GM12878 (cell line): ENCODE measurements at regions not wholly inside any gene's neighbourhood (a gene's known extent, or its start where the extent isn't known, plus 50 kb on each side); places are given as distances from the start of the nearest gene placed in this dataset.

Source experiments
- ATAC-seq: fragments of 200-7000 bp; cut with Tn5 transposase; 3 replicates; pipeline ENCODE4 v1.9.1; 2020; ENCODE audit warnings: mild to moderate bottlenecking, moderate library complexity
- BruUV-seq: library from RNA; stranded (reverse); fragments of 400-500 nt; replicated peaks from 2 replicates; lab custom pipeline; 2021; lab: Mats Ljungman, UMichigan
- CTCF ChIA-PET: fragments of 300-600 bp; sonication (Branson Sonifier 250); formaldehyde crosslinking; extraction: SDS; loops from one replicate; lab custom pipeline; 2021; ENCODE audit warnings: inconsistent platforms; lab: Yijun Ruan, JAX
- POLR2A ChIA-PET: fragments of 350-600 bp; formaldehyde crosslinking; extraction: SDS; loops from one replicate; lab custom pipeline; 2021; ENCODE audit warnings: inconsistent platforms; lab: Charles Lee
- RAD21 ChIA-PET: fragments of 300-600 bp; sonication (Branson Sonifier 250); formaldehyde crosslinking; loops from one replicate; lab custom pipeline; 2023; ENCODE audit warnings: antibody characterized with exemption; ENCODE audit not compliant: unreplicated experiment; lab: Charles Lee
- SMC1A ChIA-PET: fragments of 300-600 bp; sonication (Branson Sonifier 250); formaldehyde crosslinking; loops from one replicate; lab custom pipeline; 2023; ENCODE audit not compliant: unreplicated experiment, uncharacterized antibody; lab: Charles Lee
- DNase-seq: peaks from one replicate; pipeline ENCODE4 v3.0.0-alpha.2; 2011; ENCODE audit warnings: low read depth, low spot score
- FAIRE-seq: peaks from 3 replicates; lab custom pipeline; 2011; peaks lifted over from hg19 to GRCh38; lab: Jason Lieb, UNC
- H2AFZ ChIP-seq: 2 replicates; pipeline ENCODE4 v1.6.0; 2011; ENCODE audit warnings: low read depth, low read length, control low read depth; ENCODE audit not compliant: control insufficient read depth
- H3K27ac ChIP-seq: 2 replicates; pipeline ENCODE4 v1.5.1; 2011; ENCODE audit warnings: control low read depth; ENCODE audit not compliant: control insufficient read depth, insufficient read depth
- H3K27me3 ChIP-seq, 2 experiments: replicated peaks in 1 of 2; 2 replicates each; pipeline versions ENCODE4 v1.6.0 to v1.6.1; 2011; ENCODE audit warnings: low read length in 1 of 2; ENCODE audit not compliant: control insufficient read depth in 2 of 2, insufficient read depth in 2 of 2
- H3K36me3 ChIP-seq, 2 experiments: 2 replicates each; pipeline ENCODE4 v1.5.1; 2011; ENCODE audit warnings: low read length in 1 of 2; ENCODE audit not compliant: control insufficient read depth in 2 of 2, insufficient read depth in 2 of 2
- H3K4me1 ChIP-seq: 2 replicates; pipeline ENCODE4 v1.6.1; 2011; ENCODE audit warnings: mild to moderate bottlenecking, low read length, moderate library complexity, mixed read lengths; ENCODE audit not compliant: control insufficient read depth, insufficient read depth
- H3K4me2 ChIP-seq: 2 replicates; pipeline ENCODE4 v1.6.0; 2011; ENCODE audit warnings: control low read depth; ENCODE audit not compliant: control insufficient read depth, insufficient read depth
- H3K4me3 ChIP-seq: fragments of 200-600 bp; sonication (generic); 2 replicates; pipeline ENCODE4 v1.5.1; 2016
- H3K79me2 ChIP-seq: 2 replicates; pipeline ENCODE4 v1.6.0; 2011; ENCODE audit warnings: low read length; ENCODE audit not compliant: control insufficient read depth, insufficient read depth
- H3K9ac ChIP-seq: 2 replicates; pipeline ENCODE4 v1.8.0; 2011; ENCODE audit warnings: low read length, control low read depth, mixed read lengths; ENCODE audit not compliant: control insufficient read depth, insufficient read depth
- H3K9me3 ChIP-seq: replicated peaks from 3 replicates; pipeline ENCODE4 v1.5.1; 2011; ENCODE audit warnings: mild to moderate bottlenecking, low read length; ENCODE audit not compliant: control insufficient read depth, insufficient read depth
- H4K20me1 ChIP-seq: 2 replicates; pipeline ENCODE4 v1.6.0; 2011; ENCODE audit not compliant: control insufficient read depth, insufficient read depth
- E4F1 ChIP-seq: fragments of 450-650 bp; IDR thresholded peaks from 2 replicates; pipeline ENCODE4 v1.6.1; 2018; ENCODE audit warnings: borderline replicate concordance, mild to moderate bottlenecking; ENCODE audit not compliant: partially characterized antibody
- EZH2 ChIP-seq: IDR thresholded peaks from 2 replicates; pipeline ENCODE4 v1.6.1; 2012; ENCODE audit warnings: low read depth, mild to moderate bottlenecking, control low read depth, inconsistent platforms, low read length, borderline replicate concordance; ENCODE audit not compliant: control insufficient read depth
- GABPA ChIP-seq: IDR thresholded peaks from 2 replicates; pipeline ENCODE4 v1.6.1; 2014; ENCODE audit warnings: antibody characterized with exemption, low read depth, mild to moderate bottlenecking, inconsistent platforms
- IKZF2 ChIP-seq, 2 experiments: fragments of 450-650 bp; IDR thresholded peaks; 2 replicates each; pipeline ENCODE4 v1.6.1; 2017; ENCODE audit warnings: mild to moderate bottlenecking in 2 of 2, moderate library complexity in 2 of 2
- MAX ChIP-seq: IDR thresholded peaks from 2 replicates; pipeline ENCODE4 v1.6.1; 2012; ENCODE audit warnings: low read depth, low read length, improper control_type of control experiment
- POLR2AphosphoS5 ChIP-seq: IDR thresholded peaks from 2 replicates; pipeline ENCODE4 v1.6.1; 2011; ENCODE audit warnings: mild to moderate bottlenecking, low read length, inconsistent platforms
- ZNF622 ChIP-seq: fragments of 450-650 bp; IDR thresholded peaks from 2 replicates; pipeline ENCODE4 v1.6.1; 2017; ENCODE audit warnings: mild to moderate bottlenecking, inconsistent platforms
- WGBS: methylation state at CpG from one replicate; pipeline ENCODE4 v1.1.6; 2016; ENCODE audit warnings: low lambda C conversion rate; ENCODE audit not compliant: insufficient replicate concordance, insufficient coverage; ENCODE audit errors: missing lambda C conversion rate; 5-methylcytosine and 5-hydroxymethylcytosine counted together
- in situ Hi-C: fragments of 300-500 bp; cut with MboI; formaldehyde crosslinking; loops from 9 replicates; pipeline ENCODE4 v1.14.3; 2018; ENCODE audit warnings: mixed read lengths
- intact Hi-C: fragments of 100-400 bp; cut with micrococcal nuclease; formaldehyde crosslinking; loops from one replicate; pipeline ENCODE4 v1.14.2; 2022; ENCODE audit not compliant: unreplicated experiment

GRCh38 chr17:13417381-13417950, 184.3 kb downstream of the HS3ST3A1 start:
- RAD21 ChIA-PET: no interaction called here
- 52% methylated on average over 2 of the region's 2 CpGs for WGBS
- H3K9me3 ChIP-seq: no peaks in the 10 kb centered on the region; the same call in 2 of the 3 replicates
- H3K27ac ChIP-seq: no peak overlapping the region
- ATAC-seq: no peak
- no peaks in the 10 kb centered on the region for H3K79me2 ChIP-seq
- no peak overlapping the region for H3K4me2 ChIP-seq
- CTCF ChIA-PET: no interaction called here
- SMC1A ChIA-PET: interaction anchor here (1.5 kb wide), 1 partner anchor 11 kb away, joined by 3 read pairs; no protein-coding TSS in a partner anchor
- intact Hi-C loops: no loop called here
- FAIRE-seq: no peak
- H3K27me3 ChIP-seq: no peaks in the 10 kb centered on the region
- no peak overlapping the region for H3K9ac ChIP-seq
- no peaks in the 10 kb centered on the region for H4K20me1 ChIP-seq
- H3K36me3 ChIP-seq: no peaks in the 10 kb centered on the region
- POLR2A ChIA-PET: interaction anchor here (0.5 kb wide), 1 partner anchor 18 kb away, joined by 5 read pairs; no protein-coding TSS in a partner anchor
- BruUV-seq: no TSS peak
- in situ Hi-C loops: no loop called here
- TF ChIP-seq E4F1: no peak
- no peak for TF ChIP-seq POLR2AphosphoS5
- TF ChIP-seq, all 136 proteins: peak for 0
- Histone ChIP-seq H2AFZ (no peak overlapping the region), H3K4me1 (no peaks in the 10 kb centered on the region), H3K4me3 (no peak overlapping the region)
- no peak for DNase-seq

- BruUV-seq: no TSS peak
- TF ChIP-seq ZNF622 (no peak), GABPA (no peak), EZH2 (no peak), IKZF2 (IDR thresholded peaks at IDR 0.05) (no peak), MAX (no peak)
- Histone ChIP-seq H3K27ac (no peak overlapping the region), H3K79me2 (no peaks in the 10 kb centered on the region), H3K9ac (no peak overlapping the region), H3K9me3 (no peaks in the 10 kb centered on the region; the same call in 2 of the 3 replicates), H3K4me2 (no peak overlapping the region), H3K4me1 (no peaks in the 10 kb centered on the region), H3K36me3 (no peaks in the 10 kb centered on the region), H2AFZ (no peak overlapping the region), H4K20me1 (no peaks in the 10 kb centered on the region), H3K4me3 (no peak overlapping the region), H3K27me3 (no peaks in the 10 kb centered on the region)
- FAIRE-seq (no peak), ATAC-seq (no peak), DNase-seq (no peak)
- in situ Hi-C loops (no loop called here), intact Hi-C loops (no loop called here)
- POLR2A ChIA-PET: no interaction called here
- RAD21 ChIA-PET: no interaction called here
- 19% methylated on average over 3 of the region's 3 CpGs for WGBS
- SMC1A ChIA-PET: no interaction called here
- CTCF ChIA-PET: no interaction called here
Observed at GRCh38 chr17:13416748-13417363, 184.9 kb downstream of the HS3ST3A1 start.
